Smooth muscle cell (in vitro differentiated cells): ENCODE measurements at regions not wholly inside any gene's neighbourhood (a gene's known extent, or its start where the extent isn't known, plus 50 kb on each side); places are given as distances from the start of the nearest gene placed in this dataset.

Experiments
- DNase-seq: peaks from one replicate; lab custom pipeline; 2025; ENCODE audit not compliant: unreplicated experiment; lab: John Stamatoyannopoulos, UW
- H2AFZ ChIP-seq: fragments of 200-600 bp; sonication (generic); 2 replicates; pipeline ENCODE4 v1.6.0; 2016; ENCODE audit warnings: antibody characterized with exemption, low read depth, mild to moderate bottlenecking
- H3F3A ChIP-seq: fragments of 200-600 bp; sonication (generic); 2 replicates; pipeline ENCODE4 v1.6.0; 2017; ENCODE audit warnings: antibody characterized with exemption, low read depth
- H3K27ac ChIP-seq: fragments of 200-600 bp; sonication (generic); 2 replicates; pipeline ENCODE4 v1.5.1; 2016; ENCODE audit warnings: low read depth, mild to moderate bottlenecking
- H3K27me3 ChIP-seq: fragments of 200-600 bp; sonication (generic); 2 replicates; pipeline ENCODE4 v1.6.1; 2016; ENCODE audit warnings: low read depth, mild to moderate bottlenecking
- H3K36me3 ChIP-seq: fragments of 200-600 bp; sonication (generic); 2 replicates; pipeline ENCODE4 v1.5.1; 2016; ENCODE audit warnings: low read depth
- H3K4me1 ChIP-seq: fragments of 200-600 bp; sonication (generic); 2 replicates; pipeline ENCODE4 v1.5.1; 2016; ENCODE audit warnings: low read depth
- H3K4me2 ChIP-seq: fragments of 200-600 bp; sonication (generic); 2 replicates; pipeline ENCODE4 v1.6.0; 2016; ENCODE audit warnings: mild to moderate bottlenecking
- H3K4me3 ChIP-seq: fragments of 200-600 bp; sonication (generic); 2 replicates; pipeline ENCODE4 v1.5.1; 2016; ENCODE audit warnings: mild to moderate bottlenecking
- H3K79me2 ChIP-seq: fragments of 200-600 bp; sonication (generic); 2 replicates; pipeline ENCODE4 v1.6.0; 2016; ENCODE audit warnings: low read depth, mild to moderate bottlenecking
- H3K9ac ChIP-seq: fragments of 200-600 bp; sonication (generic); 2 replicates; pipeline ENCODE4 v1.6.0; 2016; ENCODE audit warnings: low read depth
- H3K9me3 ChIP-seq: fragments of 200-600 bp; sonication (generic); replicated peaks from 2 replicates; pipeline ENCODE4 v1.5.1; 2016; ENCODE audit warnings: low read depth
- H4K20me1 ChIP-seq: fragments of 200-600 bp; sonication (generic); 2 replicates; pipeline ENCODE4 v1.6.0; 2016; ENCODE audit warnings: low read depth
- CTCF ChIP-seq: fragments of 200-600 bp; sonication (generic); IDR thresholded peaks from 2 replicates; pipeline ENCODE4 v1.5.1; 2017; ENCODE audit warnings: borderline replicate concordance, mild to moderate bottlenecking, antibody characterized with exemption; ENCODE audit not compliant: insufficient read depth, poor library complexity, severe bottlenecking
- WGBS: methylation state at CpG from one replicate; pipeline ENCODE4 v1.1.7; 2016; ENCODE audit warnings: low lambda C conversion rate; 5-methylcytosine and 5-hydroxymethylcytosine counted together

- TF ChIP-seq CTCF, result no peak
- 90% methylated on average over 21 of the region's 21 CpGs for WGBS
- no peak overlapping the region for H3K4me3 ChIP-seq
- H2AFZ ChIP-seq, result no peak overlapping the region
- H3K4me2 ChIP-seq, result no peak overlapping the region
- DNase-seq, result no peak
- no peak overlapping the region for H3K9ac ChIP-seq
- peaks cover 18% of the 10 kb centered on the region for H3K4me1 ChIP-seq
- no peak overlapping the region for H3K27ac ChIP-seq
- no peaks in the 10 kb centered on the region for H4K20me1 ChIP-seq
- no peaks in the 10 kb centered on the region for H3F3A ChIP-seq
- H3K79me2 ChIP-seq, result no peaks in the 10 kb centered on the region
- no peaks in the 10 kb centered on the region for H3K36me3 ChIP-seq
- no peaks in the 10 kb centered on the region for H3K9me3 ChIP-seq
- H3K27me3 ChIP-seq, result no peaks in the 10 kb centered on the region
Measured at GRCh38 chr17:77569846-77570564, 388.5 kb upstream of the TNRC6C start.

DNA sequence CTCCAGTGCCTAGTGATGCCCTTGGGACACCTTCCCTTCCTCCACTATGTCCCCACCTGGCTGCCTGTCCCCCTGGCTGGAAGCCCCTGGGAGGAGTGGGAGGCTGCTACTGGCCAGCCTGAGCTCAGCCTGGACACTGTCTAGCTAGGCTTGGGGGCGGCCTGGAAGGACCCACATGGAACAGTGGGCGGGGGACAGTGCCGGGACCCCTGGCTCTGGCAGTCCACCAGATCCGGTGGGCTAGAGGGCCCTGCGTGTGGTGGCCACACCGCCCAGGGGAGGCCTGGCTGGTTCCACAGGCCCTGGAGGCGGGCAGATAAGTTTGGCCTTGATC, 388.0 kb upstream of the TNRC6C start:
- WGBS, result 94% methylated on average over 7 of the region's 7 CpGs
- H3K4me3 ChIP-seq, result no peak overlapping the region

DNA sequence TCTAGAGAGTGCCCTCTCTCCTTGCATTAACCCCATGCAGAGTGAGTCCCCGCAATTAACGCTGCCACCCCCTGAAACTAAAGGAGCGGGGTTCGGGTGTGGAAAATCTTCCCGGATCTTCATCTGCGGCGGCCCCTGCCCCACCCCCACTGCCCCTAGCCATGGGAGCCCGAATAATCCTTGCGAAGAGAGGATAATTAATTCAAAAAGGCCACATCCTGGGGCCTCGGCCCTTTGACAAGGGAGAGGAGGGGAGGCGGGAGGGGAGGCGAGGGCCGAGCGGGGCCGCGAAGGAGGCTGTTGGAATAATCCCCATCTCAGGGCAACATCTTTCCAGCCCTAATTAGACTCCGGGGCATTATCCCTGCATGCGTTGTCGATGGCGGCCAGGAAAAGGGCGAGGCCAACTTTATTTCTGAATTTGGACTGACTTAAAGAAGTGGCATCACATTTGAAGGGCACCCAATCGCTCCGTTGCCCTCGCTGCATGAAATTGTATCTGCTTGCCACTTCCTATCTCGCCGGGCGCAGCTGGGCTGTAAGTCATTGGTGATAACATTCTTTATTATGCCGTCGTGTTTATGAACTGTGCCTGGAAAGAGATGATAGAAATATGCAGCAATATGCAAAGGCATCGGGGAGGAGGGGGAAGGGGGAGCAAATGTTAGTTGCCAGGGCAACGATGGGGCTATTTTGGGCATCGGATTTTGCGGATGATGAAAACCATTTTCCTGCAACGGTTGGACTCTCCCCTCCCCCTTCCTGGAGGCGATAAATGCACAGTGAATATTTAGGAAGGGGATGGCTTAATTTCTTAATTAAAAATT, 387.1 kb upstream of the TNRC6C start:
- no peak for TF ChIP-seq CTCF
- H3K9ac ChIP-seq, result no peak overlapping the region
- H2AFZ ChIP-seq, result no peak overlapping the region
- WGBS, result 59% methylated on average over 29 of the region's 35 CpGs
- H3K4me2 ChIP-seq, result peak overlapping the region; percentile 17
- no peaks in the 10 kb centered on the region for H3K36me3 ChIP-seq
- H3K79me2 ChIP-seq, result no peaks in the 10 kb centered on the region
- no peaks in the 10 kb centered on the region for H4K20me1 ChIP-seq
- no peak for DNase-seq
- H3F3A ChIP-seq, result no peaks in the 10 kb centered on the region
- no peaks in the 10 kb centered on the region for H3K27me3 ChIP-seq
- H3K4me1 ChIP-seq, result peaks cover 18% of the 10 kb centered on the region
- H3K9me3 ChIP-seq, result no peaks in the 10 kb centered on the region
- H3K4me3 ChIP-seq, result no peak overlapping the region
- no peak overlapping the region for H3K27ac ChIP-seq

More for the DNA sequence above, 388.0 kb upstream of the TNRC6C start:
- Histone ChIP-seq H3K4me1 (peaks cover 18% of the 10 kb centered on the region), H3K36me3 (no peaks in the 10 kb centered on the region), H3K4me2 (no peak overlapping the region), H3K27me3 (no peaks in the 10 kb centered on the region), H3K27ac (no peak overlapping the region), H2AFZ (no peak overlapping the region), H3K9ac (no peak overlapping the region), H4K20me1 (no peaks in the 10 kb centered on the region), H3F3A (no peaks in the 10 kb centered on the region), H3K9me3 (no peaks in the 10 kb centered on the region), H3K79me2 (no peaks in the 10 kb centered on the region)
- no peak for TF ChIP-seq CTCF
- no peak for DNase-seq
